ENCODE measurements at regions not wholly inside any gene's neighbourhood (a gene's known extent, or its start where the extent isn't known, plus 50 kb on each side); places are given as distances from the start of the nearest gene placed in this dataset.

- no peak for TF ChIP-seq POLR2AphosphoS5 (IDR thresholded peaks at IDR 0.05; ENCODE audit: insufficient read depth in 1 of 2, low read depth in 1 of 2)
- no peak for TF ChIP-seq CTCF (IDR thresholded peaks at IDR 0.05)
- TF ChIP-seq POLR2A (IDR thresholded peaks at IDR 0.05): no peak
These were observed 246.8 kb downstream of the NFKBIZ start for GRCh38 chr3:102096066-102096465.
